Epithelial cell of esophagus (primary cell): ENCODE measurements at regions not wholly inside any gene's neighbourhood (a gene's known extent, or its start where the extent isn't known, plus 50 kb on each side); places are given as distances from the start of the nearest gene placed in this dataset.

Experiments
- DNase-seq: peaks from one replicate; pipeline ENCODE4 v3.0.0; 2010; ENCODE audit warnings: low read depth
- H3K4me3 ChIP-seq: 2 replicates; pipeline ENCODE4 v1.5.1; 2011; ENCODE audit warnings: mild to moderate bottlenecking, low read length, control low read depth
- TF ChIP-seq, protein P1 (sequence below): IDR thresholded peaks from 2 replicates; pipeline ENCODE4 v1.5.1; 2011; ENCODE audit warnings: low read depth, mild to moderate bottlenecking, low read length, control low read depth, inconsistent platforms; ENCODE audit not compliant: insufficient read depth; ENCODE audit errors: missing control alignments

DNA sequence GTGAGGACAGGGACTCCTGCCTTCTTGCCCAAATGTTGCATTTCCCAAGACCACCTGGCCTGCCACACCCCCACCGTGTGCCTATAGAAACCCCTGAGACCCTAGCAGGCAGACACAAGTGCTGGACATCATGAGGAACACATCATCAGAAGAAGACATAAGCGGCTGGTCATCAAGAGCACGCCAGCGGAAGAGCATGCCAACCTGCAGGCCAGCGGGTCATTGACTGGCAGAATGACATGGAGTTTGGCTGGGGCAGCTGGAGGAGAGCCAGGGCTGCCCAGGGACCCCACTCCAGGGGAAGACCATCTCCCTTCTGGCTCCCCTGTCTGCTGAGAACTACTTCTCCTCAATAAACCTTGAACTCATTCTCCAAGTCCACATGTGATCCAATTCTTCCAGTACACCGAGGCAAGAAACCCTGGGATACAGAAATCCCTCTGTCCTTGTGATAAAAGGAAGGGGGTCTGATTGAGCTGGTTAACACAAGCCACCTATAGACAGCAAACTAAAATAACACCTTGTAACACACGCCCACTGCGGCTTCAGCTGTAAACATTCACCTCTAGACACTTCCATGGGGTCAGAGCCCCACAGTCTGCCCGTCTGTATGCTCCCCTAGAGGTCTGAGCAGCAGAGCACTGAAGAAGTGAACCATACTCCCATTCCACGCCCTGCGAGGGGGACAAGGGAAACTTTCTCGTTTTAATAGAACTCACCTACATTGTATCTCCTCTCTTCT lies 164.8 kb upstream of the EMCN start:
- H3K4me3 ChIP-seq, result no peak overlapping the region
- TF ChIP-seq, protein P1, sequence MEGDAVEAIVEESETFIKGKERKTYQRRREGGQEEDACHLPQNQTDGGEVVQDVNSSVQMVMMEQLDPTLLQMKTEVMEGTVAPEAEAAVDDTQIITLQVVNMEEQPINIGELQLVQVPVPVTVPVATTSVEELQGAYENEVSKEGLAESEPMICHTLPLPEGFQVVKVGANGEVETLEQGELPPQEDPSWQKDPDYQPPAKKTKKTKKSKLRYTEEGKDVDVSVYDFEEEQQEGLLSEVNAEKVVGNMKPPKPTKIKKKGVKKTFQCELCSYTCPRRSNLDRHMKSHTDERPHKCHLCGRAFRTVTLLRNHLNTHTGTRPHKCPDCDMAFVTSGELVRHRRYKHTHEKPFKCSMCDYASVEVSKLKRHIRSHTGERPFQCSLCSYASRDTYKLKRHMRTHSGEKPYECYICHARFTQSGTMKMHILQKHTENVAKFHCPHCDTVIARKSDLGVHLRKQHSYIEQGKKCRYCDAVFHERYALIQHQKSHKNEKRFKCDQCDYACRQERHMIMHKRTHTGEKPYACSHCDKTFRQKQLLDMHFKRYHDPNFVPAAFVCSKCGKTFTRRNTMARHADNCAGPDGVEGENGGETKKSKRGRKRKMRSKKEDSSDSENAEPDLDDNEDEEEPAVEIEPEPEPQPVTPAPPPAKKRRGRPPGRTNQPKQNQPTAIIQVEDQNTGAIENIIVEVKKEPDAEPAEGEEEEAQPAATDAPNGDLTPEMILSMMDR, result no peak
- no peak for DNase-seq

GRCh38 chr4:100681289-100681688 lies 163.5 kb upstream of the EMCN start:
- TF ChIP-seq, protein P1, result no peak
- H3K4me3 ChIP-seq, result no peak overlapping the region
- DNase-seq, result no peak

- H3K4me3 ChIP-seq, result no peak overlapping the region
- no peak for DNase-seq
- TF ChIP-seq, protein P1, result no peak
These were observed 162.1 kb upstream of the EMCN start for GRCh38 chr4:100679926-100680325.

DNA sequence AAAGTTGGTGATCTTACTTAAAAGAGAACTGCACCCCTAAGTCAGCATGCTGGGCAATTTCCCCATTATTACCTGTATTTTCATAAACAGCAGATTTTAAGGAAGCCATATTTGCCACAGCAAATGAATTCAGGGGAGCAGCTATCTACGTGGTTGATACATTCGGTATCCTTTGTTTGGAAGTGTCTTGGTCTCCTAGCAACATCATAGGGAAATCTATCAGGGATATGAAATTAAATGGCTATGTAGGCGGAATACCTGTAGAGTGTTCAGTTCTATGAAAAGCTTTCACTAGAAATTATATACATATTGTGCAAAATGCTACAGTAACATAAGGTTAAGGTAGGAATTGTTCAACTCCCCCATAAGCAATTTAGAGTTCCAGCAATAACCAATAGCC lies 157.2 kb upstream of the EMCN start:
- H3K4me3 ChIP-seq, result no peak overlapping the region
- TF ChIP-seq, protein P1, result no peak

DNA sequence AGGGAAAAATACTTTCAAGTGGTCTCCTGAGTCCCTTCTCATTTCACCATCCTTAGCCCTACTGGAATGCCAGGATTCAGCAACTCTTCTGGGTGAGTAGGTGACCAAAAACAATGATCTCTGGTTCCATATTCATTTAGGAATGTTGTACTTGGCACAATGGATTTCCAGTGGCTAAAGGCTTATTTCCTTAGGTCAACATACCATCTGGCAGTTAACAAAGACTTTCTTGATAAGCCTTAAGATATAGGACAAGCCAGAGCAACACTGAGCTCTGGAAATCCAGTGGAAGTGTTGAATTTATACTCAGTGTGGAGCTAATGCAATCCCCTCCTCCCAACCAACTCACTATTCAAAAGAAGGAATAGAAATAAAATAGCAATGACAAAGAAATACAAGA lies 139.4 kb upstream of the EMCN start:
- TF ChIP-seq, protein P1, result no peak
- DNase-seq, result no peak
- H3K4me3 ChIP-seq, result no peak overlapping the region

More for the DNA sequence above, 157.2 kb upstream of the EMCN start:
- DNase-seq, result no peak

- H3K4me3 ChIP-seq, result no peak overlapping the region
- TF ChIP-seq, protein P1, result no peak
- DNase-seq, result no peak
These were observed 133.8 kb upstream of the EMCN start for GRCh38 chr4:100651499-100652175.
